NCI-H345 treated with DMSO at 0.1 percent for 48 hours (cell line): ENCODE measurements at regions not wholly inside any gene's neighbourhood (a gene's known extent, or its start where the extent isn't known, plus 50 kb on each side); places are given as distances from the start of the nearest gene placed in this dataset.
"Not testable (repeated sequence)": the region's sequence is repeated elsewhere in the genome, so short reads cannot be mapped to it uniquely, and the experiment has no call there.

Experiments
- DNase-seq: peaks from one replicate; lab custom pipeline; 2025; ENCODE audit not compliant: unreplicated experiment; lab: John Stamatoyannopoulos, UW

- no peak for DNase-seq
Observed at GRCh38 chr22:44578110-44578457, 80.1 kb upstream of the RTL6 start.

GRCh38 chr22:44577391-44578109 is 79.5 kb upstream of the RTL6 start:
- DNase-seq: no peak

- no peak for DNase-seq
Observed at GRCh38 chr22:44576311-44577260, 78.6 kb upstream of the RTL6 start.

GRCh38 chr22:44575381-44576268 is 77.6 kb upstream of the RTL6 start:
- DNase-seq: no peak

GRCh38 chr22:44574640-44575380 is 76.8 kb upstream of the RTL6 start:
- no peak for DNase-seq

- no peak for DNase-seq
Observed at GRCh38 chr22:44574057-44574639, 76.1 kb upstream of the RTL6 start.

- no peak for DNase-seq
Observed at GRCh38 chr22:44573451-44573850, 75.4 kb upstream of the RTL6 start.

GRCh38 chr22:44572414-44573207 is 74.6 kb upstream of the RTL6 start:
- DNase-seq: no peak

GRCh38 chr22:44571566-44572413 is 73.8 kb upstream of the RTL6 start:
- no peak for DNase-seq

GRCh38 chr22:44570476-44571445 is 72.7 kb upstream of the RTL6 start:
- DNase-seq: no peak

- no peak for DNase-seq
Observed at GRCh38 chr22:44569561-44569991, 71.5 kb upstream of the RTL6 start.

- no peak for DNase-seq
Observed at GRCh38 chr22:44567846-44568493, 69.9 kb upstream of the RTL6 start.

GRCh38 chr22:44567378-44567841 is 69.4 kb upstream of the RTL6 start:
- not testable (repeated sequence) for DNase-seq

- DNase-seq: no peak
Observed at GRCh38 chr22:44566911-44567310, 68.9 kb upstream of the RTL6 start.

- not testable (repeated sequence) for DNase-seq
Observed at GRCh38 chr22:44562651-44563050, 64.6 kb upstream of the RTL6 start.

GRCh38 chr22:44561139-44561840 is 63.3 kb upstream of the RTL6 start:
- no peak for DNase-seq
